H9 (cell line): ENCODE measurements at regions not wholly inside any gene's neighbourhood (a gene's known extent, or its start where the extent isn't known, plus 50 kb on each side); places are given as distances from the start of the nearest gene placed in this dataset.

Experiments used
- DNase-seq: peaks from one replicate; pipeline ENCODE4 v3.0.0-alpha.2; 2017
- H2AFZ ChIP-seq: one replicate; pipeline ENCODE4 v1.6.1; 2013; ENCODE audit warnings: mild to moderate bottlenecking, low read length, control low read depth, moderate library complexity
- H2AK5ac ChIP-seq: 2 replicates; pipeline ENCODE4 v1.6.1; 2013; ENCODE audit warnings: low read length, control low read depth, mixed read lengths; ENCODE audit not compliant: insufficient read length
- H2BK120ac ChIP-seq: one replicate; pipeline ENCODE4 v1.6.1; 2013; ENCODE audit warnings: low read depth, mild to moderate bottlenecking, low read length, control low read depth, inconsistent platforms; ENCODE audit not compliant: poor library complexity, severe bottlenecking
- H2BK12ac ChIP-seq: 2 replicates; pipeline ENCODE4 v1.6.1; 2013; ENCODE audit warnings: low read length, control low read depth, mixed read lengths, low read depth; ENCODE audit not compliant: insufficient read length
- H2BK15ac ChIP-seq: 2 replicates; pipeline ENCODE4 v1.6.1; 2013; ENCODE audit warnings: low read depth, low read length, control low read depth
- H2BK20ac ChIP-seq: one replicate; pipeline ENCODE4 v1.6.1; 2013; ENCODE audit warnings: low read depth, mild to moderate bottlenecking, low read length, control low read depth, inconsistent platforms; ENCODE audit not compliant: poor library complexity, severe bottlenecking
- H2BK5ac ChIP-seq: 2 replicates; pipeline ENCODE4 v1.6.1; 2013; ENCODE audit warnings: low read length, control low read depth, mixed read lengths; ENCODE audit not compliant: insufficient read length
- H3K14ac ChIP-seq: 2 replicates; pipeline ENCODE4 v1.6.1; 2013; ENCODE audit warnings: low read length, control low read depth; ENCODE audit not compliant: insufficient read depth
- H3K18ac ChIP-seq: 2 replicates; pipeline ENCODE4 v1.6.1; 2013; ENCODE audit warnings: low read depth, mild to moderate bottlenecking, mixed read lengths, low read length, control low read depth; ENCODE audit not compliant: insufficient read length
- H3K23ac ChIP-seq: 2 replicates; pipeline ENCODE4 v1.6.1; 2013; ENCODE audit warnings: low read length, control low read depth, mixed read lengths, low read depth; ENCODE audit not compliant: insufficient read length
- H3K23me2 ChIP-seq: 2 replicates; pipeline ENCODE4 v1.6.1; 2013; ENCODE audit warnings: low read depth, mild to moderate bottlenecking, mixed read lengths, low read length, control low read depth; ENCODE audit not compliant: insufficient read length, poor library complexity, severe bottlenecking
- H3K27ac ChIP-seq: 2 replicates; pipeline ENCODE4 v1.5.1; 2013; ENCODE audit warnings: low read length, control low read depth, mixed read lengths, low read depth; ENCODE audit not compliant: insufficient read length
- H3K27me3 ChIP-seq: 2 replicates; pipeline ENCODE4 v1.6.1; 2013; ENCODE audit warnings: low read length, control low read depth, inconsistent platforms; ENCODE audit not compliant: insufficient read depth
- H3K4ac ChIP-seq: 2 replicates; pipeline ENCODE4 v1.6.1; 2013; ENCODE audit warnings: low read depth, mild to moderate bottlenecking, control low read depth, inconsistent platforms, low read length, moderate library complexity
- H3K4me1 ChIP-seq: 2 replicates; pipeline ENCODE4 v1.6.1; 2013; ENCODE audit warnings: low read length, control low read depth, inconsistent platforms; ENCODE audit not compliant: insufficient read depth
- H3K4me2 ChIP-seq: 2 replicates; pipeline ENCODE4 v1.6.1; 2013; ENCODE audit warnings: low read length, control low read depth, mixed read lengths; ENCODE audit not compliant: insufficient read length, insufficient read depth
- H3K56ac ChIP-seq: 2 replicates; pipeline ENCODE4 v1.6.1; 2013; ENCODE audit warnings: low read depth, mild to moderate bottlenecking, mixed read lengths, low read length, control low read depth; ENCODE audit not compliant: insufficient read length
- H3K79me1 ChIP-seq: 2 replicates; pipeline ENCODE4 v1.6.1; 2013; ENCODE audit warnings: low read depth, mild to moderate bottlenecking, moderate library complexity, low read length, control low read depth, inconsistent platforms; ENCODE audit not compliant: insufficient read depth, poor library complexity, severe bottlenecking
- H3K79me2 ChIP-seq: 2 replicates; pipeline ENCODE4 v1.6.1; 2013; ENCODE audit warnings: low read length, control low read depth, inconsistent platforms; ENCODE audit not compliant: insufficient read depth
- H3K9ac ChIP-seq: 2 replicates; pipeline ENCODE4 v1.6.1; 2013; ENCODE audit warnings: low read length, control low read depth, mixed read lengths; ENCODE audit not compliant: insufficient read length; ENCODE audit errors: extremely low read depth
- H3K9me3 ChIP-seq: one replicate; pipeline ENCODE4 v1.6.1; 2013; ENCODE audit warnings: low read depth, low read length, inconsistent platforms; ENCODE audit not compliant: control insufficient read depth
- H3T11ph ChIP-seq: one replicate; pipeline ENCODE4 v1.6.1; 2013; ENCODE audit warnings: mild to moderate bottlenecking, low read length, control low read depth, inconsistent platforms
- H4K20me1 ChIP-seq: one replicate; pipeline ENCODE4 v1.6.1; 2013; ENCODE audit not compliant: control insufficient read depth, insufficient read length, insufficient read depth
- H4K5ac ChIP-seq: 2 replicates; pipeline ENCODE4 v1.6.1; 2013; ENCODE audit warnings: low read depth, mild to moderate bottlenecking, mixed read lengths, low read length, control low read depth; ENCODE audit not compliant: insufficient read length
- H4K8ac ChIP-seq: replicated peaks from 2 replicates; pipeline ENCODE4 v1.6.1; 2013; ENCODE audit warnings: low read length, control low read depth, mixed read lengths, low read depth; ENCODE audit not compliant: insufficient read length
- H4K91ac ChIP-seq: 2 replicates; pipeline ENCODE4 v1.6.1; 2013; ENCODE audit warnings: low read depth, mild to moderate bottlenecking, moderate library complexity, mixed read lengths, low read length, control low read depth; ENCODE audit not compliant: insufficient read length
- H3K27ac Mint-ChIP-seq, 3 experiments: 2 replicates in 2 of 3; 3 replicates in 1 of 3; pipeline ENCODE4 v1.8.0; 2020 to 2021; ENCODE audit warnings: mixed read lengths in 3 of 3, mild to moderate bottlenecking in 1 of 3, moderate library complexity in 1 of 3
- H3K27me3 Mint-ChIP-seq: 2 replicates; pipeline ENCODE4 v1.8.0; 2021; ENCODE audit warnings: low read depth, mild to moderate bottlenecking, moderate library complexity, mixed read lengths
- H3K36me3 Mint-ChIP-seq, 3 experiments: 2 replicates in 2 of 3; 3 replicates in 1 of 3; pipeline ENCODE4 v1.8.0; 2020 to 2021; ENCODE audit warnings: low read depth in 3 of 3, mixed read lengths in 3 of 3; ENCODE audit not compliant: insufficient read depth in 1 of 3
- H3K4me1 Mint-ChIP-seq, 2 experiments: 2 replicates each; pipeline ENCODE4 v1.8.0; 2020; ENCODE audit warnings: mixed read lengths in 2 of 2
- H3K4me3 Mint-ChIP-seq, 2 experiments: 2 replicates in 1 of 2; 3 replicates in 1 of 2; pipeline ENCODE4 v1.8.0; 2020 to 2021; ENCODE audit warnings: mild to moderate bottlenecking in 2 of 2, mixed read lengths in 2 of 2, moderate library complexity in 1 of 2
- H3K9me3 Mint-ChIP-seq, 2 experiments: 2 replicates in 1 of 2; 3 replicates in 1 of 2; pipeline ENCODE4 v1.8.0; 2020; ENCODE audit warnings: mild to moderate bottlenecking in 2 of 2, mixed read lengths in 2 of 2, moderate library complexity in 1 of 2
- CTCF ChIP-seq: fragments of 200-600 bp; sonication (generic); conservative IDR thresholded peaks from 3 replicates; pipeline ENCODE4 v1.8.0; 2021; ENCODE audit warnings: antibody characterized with exemption, mild to moderate bottlenecking
- WGBS: extraction: QIAGEN DNeasy Blood & Tissue Kit; methylation state at CpG from one replicate; pipeline ENCODE4 v1.1.7; 2013; ENCODE audit warnings: missing lambda C conversion rate, low lambda C conversion rate, mixed read lengths; ENCODE audit not compliant: insufficient read length; ENCODE audit errors: extremely low coverage; 5-methylcytosine and 5-hydroxymethylcytosine counted together

GRCh38 chr12:105699209-105699608, 368.7 kb downstream of the C12orf75 start:
- Histone ChIP-seq H2AK5ac (no peak overlapping the region), H2BK15ac (no peak overlapping the region), H3K9me3 (no peaks in the 10 kb centered on the region)

More at GRCh38 chr12:105699209-105699608, 368.7 kb downstream of the C12orf75 start:
- no peak for DNase-seq
- Mint-ChIP-seq H3K36me3 (peaks cover 8 to 31% (median 20%) of the 10 kb centered on the region in 3 experiments; a peak in 5 of 7 replicates), H3K4me3 (no peak overlapping the region), H3K27me3 (no peaks in the 10 kb centered on the region; the same call in none of the 2 replicates), H3K9me3 (peaks cover 20 to 28% of the 10 kb centered on the region in 2 experiments), H3K4me1 (peaks cover 9 to 10% of the 10 kb centered on the region in 2 experiments), H3K27ac (no peak overlapping the region)
- TF ChIP-seq CTCF = no peak
- H3K79me2 ChIP-seq = no peaks in the 10 kb centered on the region
- H3K18ac ChIP-seq = no peak overlapping the region
- H2BK12ac ChIP-seq = no peak overlapping the region
- no peak overlapping the region for H4K8ac ChIP-seq
- H3K14ac ChIP-seq = no peak overlapping the region
- H2BK5ac ChIP-seq = no peak overlapping the region
- no peak overlapping the region for H3K27ac ChIP-seq
- H3K23ac ChIP-seq = no peak overlapping the region
- no peak overlapping the region for H3K4me2 ChIP-seq
- no peak overlapping the region for H3T11ph ChIP-seq
- H2BK120ac ChIP-seq = no peak overlapping the region
- H4K5ac ChIP-seq = no peak overlapping the region
- WGBS = no CpG with 5 or more reads among the region's 1 CpG
- no peak overlapping the region for H3K4ac ChIP-seq
- H3K4me1 ChIP-seq = no peaks in the 10 kb centered on the region; the same call in 1 of the 2 replicates
- no peaks in the 10 kb centered on the region for H3K79me1 ChIP-seq
- no peak overlapping the region for H3K56ac ChIP-seq
- H3K27me3 ChIP-seq = no peaks in the 10 kb centered on the region
- no peak overlapping the region for H2BK20ac ChIP-seq
- no peak overlapping the region for H2AFZ ChIP-seq
- no peak overlapping the region for H3K9ac ChIP-seq
- H4K91ac ChIP-seq = no peak overlapping the region
- no peaks in the 10 kb centered on the region for H3K23me2 ChIP-seq
- H4K20me1 ChIP-seq = no peaks in the 10 kb centered on the region
